LNCaP clone FGC (cell line): ENCODE measurements at regions not wholly inside any gene's neighbourhood (a gene's known extent, or its start where the extent isn't known, plus 50 kb on each side); places are given as distances from the start of the nearest gene placed in this dataset.

Experiments used
- DNase-seq: peaks from one replicate; pipeline ENCODE4 v3.0.0-alpha.2; 2011; ENCODE audit warnings: low read depth
- H3K4me3 ChIP-seq: 2 replicates; pipeline ENCODE4 v1.5.1; 2011; ENCODE audit warnings: mild to moderate bottlenecking, low read depth, low read length, control low read depth
- CTCF ChIP-seq: IDR thresholded peaks from 2 replicates; pipeline ENCODE4 v1.5.1; 2012; ENCODE audit warnings: mild to moderate bottlenecking; ENCODE audit not compliant: control insufficient read depth, insufficient read depth; ENCODE audit errors: extremely low read depth

GRCh38 chr12:98109266-98109665, 406.1 kb upstream of the TMPO start:
- DNase-seq, result no peak
- no peak for TF ChIP-seq CTCF
- no peak overlapping the region for H3K4me3 ChIP-seq

- no peak for DNase-seq
- no peak overlapping the region for H3K4me3 ChIP-seq
- TF ChIP-seq CTCF, result no peak
Measured at GRCh38 chr12:98110536-98110935, 404.9 kb upstream of the TMPO start.

- no peak overlapping the region for H3K4me3 ChIP-seq
- DNase-seq, result no peak
- TF ChIP-seq CTCF, result no peak
Measured at GRCh38 chr12:98113548-98113947, 401.8 kb upstream of the TMPO start.

GRCh38 chr12:98121963-98122362, 393.4 kb upstream of the TMPO start:
- H3K4me3 ChIP-seq, result no peak overlapping the region
- TF ChIP-seq CTCF, result no peak
- no peak for DNase-seq

- H3K4me3 ChIP-seq, result no peak overlapping the region
- no peak for TF ChIP-seq CTCF
- DNase-seq, result no peak
Measured at GRCh38 chr12:98123021-98123461, 392.3 kb upstream of the TMPO start.

- H3K4me3 ChIP-seq, result no peak overlapping the region
- TF ChIP-seq CTCF, result no peak
- no peak for DNase-seq
Measured at GRCh38 chr12:98126637-98127335, 388.6 kb upstream of the TMPO start.

GRCh38 chr12:98127336-98127679, 388.1 kb upstream of the TMPO start:
- no peak for TF ChIP-seq CTCF
- no peak for DNase-seq
- H3K4me3 ChIP-seq, result no peak overlapping the region
